ENCODE measurements at regions not wholly inside any gene's neighbourhood (a gene's known extent, or its start where the extent isn't known, plus 50 kb on each side); places are given as distances from the start of the nearest gene placed in this dataset.
"Not testable (repeated sequence)": the region's sequence is repeated elsewhere in the genome, so short reads cannot be mapped to it uniquely, and the experiment has no call there.

GRCh38 chr2:134039912-134040581, 213.8 kb upstream of the MGAT5 start:
- DNase-seq (ENCODE audit: low spot score in 2 of 2): no peak
- no peak overlapping the region for H3K27ac Mint-ChIP-seq
- ATAC-seq: no peak
- H3K36me3 Mint-ChIP-seq: peaks cover 0 to 13% of the 10 kb centered on the region in 2 donors
- peaks cover 0 to 7% of the 10 kb centered on the region in 2 donors for H3K9me3 Mint-ChIP-seq

DNA sequence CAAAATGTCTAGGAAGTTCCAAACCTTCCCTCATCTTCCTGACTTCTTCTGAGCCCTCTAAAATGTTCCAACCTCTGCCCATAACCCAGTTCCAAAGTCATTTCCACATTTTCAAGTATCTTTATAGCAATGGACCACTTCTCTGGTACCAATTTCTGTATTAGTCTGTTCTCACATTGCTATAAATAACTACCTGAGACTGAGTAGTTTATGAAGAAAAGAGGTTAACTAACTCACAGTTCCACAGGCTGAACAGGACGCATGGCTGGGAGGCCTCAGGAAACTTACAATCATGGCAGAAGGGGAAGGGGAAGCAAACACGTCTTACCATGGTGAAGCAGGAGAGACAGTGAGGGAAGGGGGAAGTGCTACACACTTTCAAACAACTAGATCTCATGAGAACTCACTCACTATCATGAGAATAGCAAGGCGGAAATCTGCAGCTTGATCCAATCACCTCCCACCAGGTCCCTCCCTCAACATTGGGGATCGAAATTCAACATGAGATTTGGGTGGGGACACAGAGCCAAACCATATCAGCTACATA, 213.2 kb upstream of the MGAT5 start:
- not testable (repeated sequence) for H3K9me3 Mint-ChIP-seq; ATAC-seq; H3K27ac Mint-ChIP-seq; DNase-seq (ENCODE audit: low spot score in 2 of 2)
- H3K36me3 Mint-ChIP-seq: peaks cover 0 to 18% of the 10 kb centered on the region in 2 donors

DNA sequence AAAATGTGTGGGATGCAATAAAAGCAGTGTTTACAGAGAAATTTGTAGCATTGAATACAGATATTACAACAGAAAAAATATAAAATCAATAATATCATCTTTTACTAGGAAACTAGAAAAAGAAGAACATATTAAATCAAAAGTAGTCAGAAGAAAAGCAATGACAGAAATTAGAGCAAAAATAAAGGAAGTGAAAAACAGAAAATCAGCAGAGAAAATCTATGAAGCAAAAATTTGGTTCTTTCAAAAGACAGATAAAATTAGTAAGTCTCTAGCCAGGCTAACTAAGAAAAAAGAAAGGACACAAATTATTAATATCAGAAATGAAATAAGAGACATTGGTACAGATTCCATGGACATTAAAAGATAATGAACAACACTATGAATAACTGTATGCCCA, 212.0 kb upstream of the MGAT5 start:
- H3K27ac Mint-ChIP-seq: no peak overlapping the region
- no peak for ATAC-seq
- no peak for DNase-seq (ENCODE audit: low spot score in 2 of 2)
- H3K36me3 Mint-ChIP-seq: peaks cover 0 to 18% of the 10 kb centered on the region in 2 donors
- H3K9me3 Mint-ChIP-seq: peaks cover 0 to 7% of the 10 kb centered on the region in 2 donors

DNA sequence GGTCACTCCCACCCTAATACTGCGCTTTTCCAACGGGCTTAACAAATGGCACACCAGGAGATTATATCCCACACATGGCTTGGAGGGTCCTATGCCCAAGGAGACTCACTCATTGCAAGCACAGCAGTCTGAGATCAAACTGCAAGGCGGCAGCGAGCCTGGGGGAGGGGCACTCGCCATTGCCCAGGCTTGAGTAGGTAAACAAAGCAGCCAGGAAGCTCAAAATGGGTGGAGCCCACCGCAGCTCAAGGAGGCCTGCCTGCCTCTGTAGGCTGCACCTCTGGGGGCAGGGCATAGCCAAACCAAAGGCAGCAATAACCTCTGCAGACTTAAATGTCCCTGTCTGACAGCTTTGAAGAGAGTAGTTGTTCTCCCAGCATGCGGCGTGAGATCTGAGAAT, 210.8 kb upstream of the MGAT5 start:
- DNase-seq (ENCODE audit: low spot score in 2 of 2); H3K9me3 Mint-ChIP-seq; H3K27ac Mint-ChIP-seq; ATAC-seq: not testable (repeated sequence)
- peaks cover 0 to 18% of the 10 kb centered on the region in 2 donors for H3K36me3 Mint-ChIP-seq

DNA sequence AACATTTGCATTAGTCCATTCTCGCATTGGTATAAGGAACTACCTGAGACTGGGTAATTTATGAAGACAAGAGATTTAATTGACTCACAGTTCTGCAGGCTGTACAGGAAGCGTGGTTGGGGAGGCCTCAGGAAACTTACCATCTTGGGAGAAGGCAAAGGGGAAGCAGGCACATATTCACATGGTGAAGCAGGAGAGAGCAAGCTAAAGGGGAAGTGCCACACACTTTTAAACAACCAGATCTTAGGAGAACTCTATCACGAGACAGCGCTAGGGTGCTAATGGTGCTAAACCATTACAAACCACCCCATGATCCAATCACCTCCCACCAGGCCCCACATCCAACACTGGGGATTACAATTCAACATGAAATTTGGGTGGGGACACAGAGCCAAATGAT, 201.7 kb upstream of the MGAT5 start:
- DNase-seq (ENCODE audit: low spot score in 2 of 2): no peak
- H3K9me3 Mint-ChIP-seq: peaks cover 4% of the 10 kb centered on the region in 2 donors
- no peak overlapping the region for H3K27ac Mint-ChIP-seq
- no peaks in the 10 kb centered on the region for H3K36me3 Mint-ChIP-seq
- ATAC-seq: no peak

DNA sequence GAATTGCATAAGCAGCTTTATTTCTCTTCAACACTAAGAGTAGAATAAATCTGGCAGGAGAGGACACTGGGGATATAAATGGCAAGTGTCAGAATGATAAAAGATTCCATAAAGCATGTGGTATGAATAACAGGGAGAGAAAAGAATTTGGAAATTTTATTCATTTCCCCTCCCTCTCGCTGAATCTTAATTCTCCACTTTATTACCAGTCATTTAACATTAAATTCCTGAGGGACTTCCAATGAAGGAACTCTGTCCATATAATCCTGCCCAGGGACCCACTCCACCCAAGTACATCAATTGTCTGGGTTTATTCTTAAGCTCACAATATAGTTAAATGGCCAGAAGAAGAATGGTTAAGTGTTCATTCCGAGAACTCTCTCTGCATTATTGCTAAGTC, 197.7 kb upstream of the MGAT5 start:
- Mint-ChIP-seq H3K9me3 (peaks cover 0 to 4% of the 10 kb centered on the region in 2 donors), H3K36me3 (peaks cover 4 to 5% of the 10 kb centered on the region in 2 donors), H3K27ac (no peak overlapping the region)
- no peak for ATAC-seq
- DNase-seq (ENCODE audit: low spot score in 2 of 2): no peak

GRCh38 chr2:134061066-134061465, 192.8 kb upstream of the MGAT5 start:
- DNase-seq (ENCODE audit: low spot score in 2 of 2); H3K27ac Mint-ChIP-seq; ATAC-seq: not testable (repeated sequence)
- H3K36me3 Mint-ChIP-seq: peaks cover 24 to 26% of the 10 kb centered on the region in 2 donors
- H3K9me3 Mint-ChIP-seq: peaks cover 4 to 12% of the 10 kb centered on the region in 2 donors

DNA sequence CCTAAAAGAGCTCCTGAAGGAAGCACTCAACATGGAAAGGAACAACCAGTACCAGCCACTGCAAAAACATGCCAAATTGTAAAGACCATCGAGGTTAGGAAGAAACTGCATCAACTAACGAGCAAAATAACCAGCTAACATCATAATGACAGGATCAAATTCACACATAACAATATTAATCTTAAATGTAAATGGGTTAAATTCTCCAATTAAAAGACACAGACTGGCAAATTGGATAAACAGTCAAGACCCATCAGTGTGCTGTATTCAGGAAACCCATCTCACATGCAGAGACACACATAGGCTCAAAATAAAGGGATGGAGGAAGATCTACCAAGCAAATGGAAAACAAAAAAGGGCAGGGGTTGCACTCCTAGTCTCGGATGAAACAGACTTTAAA, 191.6 kb upstream of the MGAT5 start:
- ATAC-seq: not testable (repeated sequence)
- peaks cover 4 to 12% of the 10 kb centered on the region in 2 donors for H3K9me3 Mint-ChIP-seq

GRCh38 chr2:134063916-134064315, 190.0 kb upstream of the MGAT5 start:
- DNase-seq (ENCODE audit: low spot score in 2 of 2); ATAC-seq; H3K27ac Mint-ChIP-seq; H3K9me3 Mint-ChIP-seq: not testable (repeated sequence)
- H3K36me3 Mint-ChIP-seq: peaks cover 24 to 26% of the 10 kb centered on the region in 2 donors

More for the DNA sequence above, 191.6 kb upstream of the MGAT5 start:
- not testable (repeated sequence) for DNase-seq (ENCODE audit: low spot score in 2 of 2); H3K27ac Mint-ChIP-seq
- peaks cover 24 to 26% of the 10 kb centered on the region in 2 donors for H3K36me3 Mint-ChIP-seq

- no peak for ATAC-seq
- no peak for DNase-seq (ENCODE audit: low spot score in 2 of 2)
- no peak overlapping the region for H3K27ac Mint-ChIP-seq
Measured at GRCh38 chr2:134070281-134070741, 183.6 kb upstream of the MGAT5 start.

DNA sequence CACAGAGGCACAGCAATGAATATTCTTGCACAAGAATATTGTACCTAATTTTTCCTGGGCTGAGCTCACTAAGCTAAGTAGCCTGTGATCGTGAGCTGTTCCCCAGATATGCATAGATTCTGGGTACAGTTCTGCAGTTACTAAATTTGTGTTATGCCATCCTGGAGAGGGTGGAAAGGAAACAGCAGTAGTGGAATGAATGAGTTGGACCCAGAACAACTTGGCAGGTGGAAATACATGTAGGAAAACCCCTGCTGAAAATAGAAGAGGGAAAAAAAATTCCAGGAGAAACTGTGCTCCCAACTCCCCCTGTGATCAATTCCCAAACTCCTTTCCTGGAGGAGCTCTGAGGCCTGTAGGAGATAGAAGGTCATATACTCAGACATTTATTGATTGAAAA, 181.5 kb upstream of the MGAT5 start:
- no peaks in the 10 kb centered on the region for H3K36me3 Mint-ChIP-seq
- ATAC-seq: no peak
- no peak for DNase-seq (ENCODE audit: low spot score in 2 of 2)
- no peak overlapping the region for H3K27ac Mint-ChIP-seq
- peaks cover 0 to 6% of the 10 kb centered on the region in 2 donors for H3K9me3 Mint-ChIP-seq

More at GRCh38 chr2:134070281-134070741, 183.6 kb upstream of the MGAT5 start:
- peaks cover 0 to 6% of the 10 kb centered on the region in 2 donors for H3K9me3 Mint-ChIP-seq
- H3K36me3 Mint-ChIP-seq: peaks cover 0 to 3% of the 10 kb centered on the region in 2 donors

GRCh38 chr2:134073023-134073422, 180.8 kb upstream of the MGAT5 start:
- DNase-seq (ENCODE audit: low spot score in 2 of 2): no peak
- no peak for ATAC-seq
- H3K27ac Mint-ChIP-seq: no peak overlapping the region
- H3K9me3 Mint-ChIP-seq: peaks cover 0 to 6% of the 10 kb centered on the region in 2 donors
- H3K36me3 Mint-ChIP-seq: no peaks in the 10 kb centered on the region

- H3K36me3 Mint-ChIP-seq: no peaks in the 10 kb centered on the region
- H3K27ac Mint-ChIP-seq: no peak overlapping the region
- ATAC-seq: no peak
- no peak for DNase-seq (ENCODE audit: low spot score in 2 of 2)
- H3K9me3 Mint-ChIP-seq: peaks cover 0 to 4% of the 10 kb centered on the region in 2 donors
Measured at GRCh38 chr2:134074619-134075018, 179.3 kb upstream of the MGAT5 start.

GRCh38 chr2:134075204-134075603, 178.7 kb upstream of the MGAT5 start:
- ATAC-seq (no peak), DNase-seq (ENCODE audit: low spot score in 2 of 2) (no peak)
- Mint-ChIP-seq H3K9me3 (no peaks in the 10 kb centered on the region), H3K36me3 (no peaks in the 10 kb centered on the region), H3K27ac (no peak overlapping the region)

GRCh38 chr2:134078354-134078753, 175.5 kb upstream of the MGAT5 start:
- Mint-ChIP-seq H3K27ac (no peak overlapping the region), H3K9me3 (no peaks in the 10 kb centered on the region), H3K36me3 (no peaks in the 10 kb centered on the region)
- DNase-seq (ENCODE audit: low spot score in 2 of 2) (no peak), ATAC-seq (no peak)

DNA sequence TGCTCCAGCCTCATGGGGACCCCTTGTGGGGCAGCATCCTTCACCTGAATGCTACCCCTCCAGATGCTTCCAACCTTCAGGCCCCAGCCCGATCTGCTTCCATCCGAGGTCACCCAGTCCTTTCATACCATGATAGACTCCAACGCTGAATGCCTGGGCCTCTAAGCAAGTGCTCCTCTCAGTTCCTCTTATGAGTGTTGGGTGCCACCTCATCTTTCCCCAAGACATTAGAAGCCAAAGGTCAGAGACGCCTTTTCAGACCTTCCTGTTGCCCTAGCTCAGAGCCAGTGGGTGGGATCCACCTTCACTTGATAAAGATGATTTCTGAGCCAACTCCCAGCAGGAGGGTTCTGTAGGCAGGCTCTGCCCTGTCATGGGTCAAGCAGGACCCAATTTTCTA, 174.5 kb upstream of the MGAT5 start:
- no peak for DNase-seq (ENCODE audit: low spot score in 2 of 2)
- no peak for ATAC-seq
- H3K36me3 Mint-ChIP-seq: no peaks in the 10 kb centered on the region
- H3K9me3 Mint-ChIP-seq: no peaks in the 10 kb centered on the region
- peak overlapping the region in 1 of 2 donors; percentile 24 for H3K27ac Mint-ChIP-seq

DNA sequence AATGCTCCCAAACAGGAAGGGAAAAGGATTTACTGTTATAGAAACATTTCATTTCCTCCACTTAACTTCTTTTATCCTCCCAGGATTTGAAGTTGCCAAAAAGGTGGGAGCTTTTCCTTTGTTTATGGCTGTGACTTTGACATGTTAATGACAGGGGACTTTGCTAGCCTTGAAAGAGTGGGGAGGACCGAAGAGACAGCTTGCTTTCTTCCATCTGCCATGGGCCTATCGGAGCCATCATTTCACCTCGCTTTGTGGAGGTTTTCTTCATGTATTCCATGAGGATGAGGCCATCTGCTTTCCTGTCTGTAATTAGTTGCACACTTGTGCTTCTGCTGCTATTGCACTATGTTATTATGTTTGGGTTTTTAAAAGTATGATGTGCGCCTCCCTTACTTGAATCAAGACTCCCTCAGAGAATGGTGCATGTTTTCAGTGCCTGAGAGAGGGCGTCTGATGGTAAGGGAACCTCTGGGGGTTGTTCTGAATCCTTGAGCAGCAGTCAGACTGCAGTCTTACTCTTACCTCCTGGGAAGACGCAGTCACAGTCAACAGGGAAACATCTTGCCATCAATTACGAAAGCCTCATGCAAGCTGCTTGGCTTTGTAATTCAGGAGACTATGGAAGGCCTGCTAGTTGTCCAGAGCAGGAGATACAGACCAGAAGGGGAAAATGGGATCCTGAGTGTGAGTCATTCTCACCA, 173.3 kb upstream of the MGAT5 start:
- H3K27ac Mint-ChIP-seq: no peak overlapping the region
- no peaks in the 10 kb centered on the region for H3K9me3 Mint-ChIP-seq
- ATAC-seq: no peak

More for the DNA sequence above, 173.3 kb upstream of the MGAT5 start:
- H3K36me3 Mint-ChIP-seq: no peaks in the 10 kb centered on the region
- DNase-seq (ENCODE audit: low spot score in 2 of 2): no peak

Data from activated naive CD4-positive, alpha-beta T cell treated with anti-CD3 and anti-CD28 coated beads, Interleukin-2, amount 50 U/mL, for 72 hours (primary cell).